ENCODE measurements at regions not wholly inside any gene's neighbourhood (a gene's known extent, or its start where the extent isn't known, plus 50 kb on each side); places are given as distances from the start of the nearest gene placed in this dataset.

- no peak for DNase-seq (ENCODE audit: low spot score)
- no peak for TF ChIP-seq CTCF (IDR thresholded peaks at IDR 0.05; ENCODE audit: extremely low read depth, missing control alignments)
Observed at GRCh38 chr13:34647379-34648150, 294.5 kb upstream of the NBEA start.

GRCh38 chr13:34654203-34654602 is 287.9 kb upstream of the NBEA start:
- no peak for DNase-seq (ENCODE audit: low spot score)

GRCh38 chr13:34654647-34655046 is 287.4 kb upstream of the NBEA start:
- no peak for DNase-seq (ENCODE audit: low spot score)
- no peak for TF ChIP-seq CTCF (IDR thresholded peaks at IDR 0.05; ENCODE audit: extremely low read depth, missing control alignments)

More at GRCh38 chr13:34654203-34654602, 287.9 kb upstream of the NBEA start:
- TF ChIP-seq CTCF (IDR thresholded peaks at IDR 0.05; ENCODE audit: extremely low read depth, missing control alignments): no peak

- TF ChIP-seq CTCF (IDR thresholded peaks at IDR 0.05; ENCODE audit: extremely low read depth, missing control alignments): no peak
Observed at GRCh38 chr13:34655554-34655953, 286.5 kb upstream of the NBEA start.

GRCh38 chr13:34657716-34658115 is 284.4 kb upstream of the NBEA start:
- no peak for DNase-seq (ENCODE audit: low spot score)
- TF ChIP-seq CTCF (IDR thresholded peaks at IDR 0.05; ENCODE audit: extremely low read depth, missing control alignments): no peak

More at GRCh38 chr13:34655554-34655953, 286.5 kb upstream of the NBEA start:
- no peak for DNase-seq (ENCODE audit: low spot score)

- no peak for DNase-seq (ENCODE audit: low spot score)
- no peak for TF ChIP-seq CTCF (IDR thresholded peaks at IDR 0.05; ENCODE audit: extremely low read depth, missing control alignments)
Observed at GRCh38 chr13:34667286-34668218, 274.5 kb upstream of the NBEA start.

- no peak for TF ChIP-seq CTCF (IDR thresholded peaks at IDR 0.05; ENCODE audit: extremely low read depth, missing control alignments)
- no peak for DNase-seq (ENCODE audit: low spot score)
Observed at GRCh38 chr13:34671137-34671536, 270.9 kb upstream of the NBEA start.
